Caco-2 (cell line): ENCODE measurements at regions not wholly inside any gene's neighbourhood (a gene's known extent, or its start where the extent isn't known, plus 50 kb on each side); places are given as distances from the start of the nearest gene placed in this dataset.

Experiments used
- BruUV-seq: library from RNA; stranded (reverse); fragments of 400-500 nt; replicated peaks from 2 replicates; lab custom pipeline; 2021; lab: Mats Ljungman, UMichigan
- CTCF ChIA-PET: fragments of 300-600 bp; sonication (Branson Sonifier 250); formaldehyde crosslinking; loops from one replicate; lab custom pipeline; 2022; ENCODE audit warnings: antibody characterized with exemption; lab: Charles Lee
- POLR2A ChIA-PET: fragments of 300-600 bp; sonication (Branson Sonifier 250); formaldehyde crosslinking; loops from one replicate; lab custom pipeline; 2022; ENCODE audit warnings: antibody characterized with exemption; lab: Charles Lee
- DNase-seq, 2 experiments: peaks; one replicate each; pipeline versions ENCODE4 v3.0.0 to v3.0.0-alpha.2; 2020 to 2022
- H3K27me3 ChIP-seq: replicated peaks from 2 replicates; pipeline ENCODE4 v1.6.0; 2011; ENCODE audit warnings: low read length; ENCODE audit not compliant: control insufficient read depth, insufficient read depth
- H3K36me3 ChIP-seq: 2 replicates; pipeline ENCODE4 v1.5.1; 2011; ENCODE audit warnings: low read length; ENCODE audit not compliant: control insufficient read depth, insufficient read depth
- H3K4me1 ChIP-seq: fragments of 250-450 bp; sonication (Bioruptor Pico); 2 replicates; pipeline ENCODE4 v1.5.1; 2020; ENCODE audit warnings: mild to moderate bottlenecking
- H3K4me3 ChIP-seq: 2 replicates; pipeline ENCODE4 v1.5.1; 2011; ENCODE audit warnings: low read depth, mild to moderate bottlenecking, control low read depth, low read length
- H3K9me3 ChIP-seq: fragments of 250-450 bp; sonication (Bioruptor Pico); 2 replicates; pipeline ENCODE4 v1.5.1; 2020; ENCODE audit warnings: mild to moderate bottlenecking, moderate library complexity
- H3K27ac Mint-ChIP-seq: one replicate; pipeline ENCODE4 v1.8.0; 2022; ENCODE audit warnings: mixed read lengths; ENCODE audit not compliant: unreplicated experiment
- H3K27me3 Mint-ChIP-seq: one replicate; pipeline ENCODE4 v1.8.0; 2022; ENCODE audit warnings: mixed read lengths; ENCODE audit not compliant: insufficient read depth, unreplicated experiment
- H3K36me3 Mint-ChIP-seq: one replicate; pipeline ENCODE4 v1.8.0; 2022; ENCODE audit warnings: mild to moderate bottlenecking, mixed read lengths; ENCODE audit not compliant: insufficient read depth, unreplicated experiment
- H3K4me1 Mint-ChIP-seq: one replicate; pipeline ENCODE4 v1.8.0; 2022; ENCODE audit warnings: low read depth, mixed read lengths; ENCODE audit not compliant: unreplicated experiment
- H3K4me3 Mint-ChIP-seq: one replicate; pipeline ENCODE4 v1.8.0; 2022; ENCODE audit warnings: mild to moderate bottlenecking, moderate library complexity, mixed read lengths; ENCODE audit not compliant: unreplicated experiment
- H3K9me3 Mint-ChIP-seq: one replicate; pipeline ENCODE4 v1.8.0; 2022; ENCODE audit warnings: mixed read lengths; ENCODE audit not compliant: unreplicated experiment
- CTCF ChIP-seq, 2 experiments: fragments of 200-600 bp in 1 of 2; IDR thresholded peaks; 1 replicate in 1 of 2; 2 replicates in 1 of 2; pipeline versions ENCODE4 v1.5.1 to v1.8.0; 2011 to 2022; ENCODE audit warnings: antibody characterized with exemption in 1 of 2, control low read depth in 1 of 2, inconsistent platforms in 1 of 2, low read depth in 1 of 2, low read length in 1 of 2, mild to moderate bottlenecking in 1 of 2, moderate library complexity in 1 of 2; ENCODE audit not compliant: insufficient read depth in 1 of 2, severe bottlenecking in 1 of 2, unreplicated experiment in 1 of 2
- intact Hi-C: fragments of 100-400 bp; cut with micrococcal nuclease; formaldehyde crosslinking; loops from one replicate; pipeline ENCODE4 v1.10.0; 2022; ENCODE audit not compliant: unreplicated experiment

DNA sequence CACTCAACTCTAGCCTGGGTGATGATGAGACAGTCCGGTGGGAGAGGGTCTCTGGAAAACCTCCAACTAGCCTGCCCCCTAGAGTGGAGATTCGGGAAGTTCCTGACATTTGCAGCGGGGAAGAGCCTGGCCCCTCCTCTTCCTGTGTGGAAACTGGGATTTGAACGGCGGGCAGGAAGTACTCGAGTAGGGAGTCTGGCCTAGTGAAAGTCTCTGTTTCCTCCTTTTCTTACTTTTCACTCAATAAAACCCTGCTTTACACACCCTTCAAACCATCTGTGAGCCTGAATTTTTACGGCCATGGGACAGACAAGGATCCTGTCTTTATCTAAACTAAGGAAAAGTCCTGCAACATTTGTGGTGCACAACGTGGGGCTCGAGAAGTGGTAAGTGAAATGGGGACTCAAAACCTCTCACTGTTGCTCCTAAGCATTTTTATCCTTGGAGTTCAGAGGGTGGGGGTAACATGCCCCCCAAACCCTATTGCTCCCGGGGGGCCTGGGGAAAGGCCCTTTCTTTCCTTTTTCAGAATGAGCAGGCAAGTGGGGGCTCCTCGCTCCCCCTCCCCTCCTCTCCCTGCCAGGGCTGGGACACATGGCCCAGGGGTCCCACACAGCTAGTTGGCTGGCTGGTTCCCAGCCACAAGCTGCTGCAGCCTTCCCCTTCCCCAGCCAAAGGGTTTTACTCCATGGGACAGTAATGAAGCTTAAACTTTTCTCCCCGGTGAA, 224.7 kb upstream of the GBE1 start:
- BruUV-seq: no TSS peak
- Histone ChIP-seq H3K9me3 (no peaks in the 10 kb centered on the region), H3K36me3 (no peaks in the 10 kb centered on the region), H3K4me1 (no peaks in the 10 kb centered on the region), H3K27me3 (no peaks in the 10 kb centered on the region), H3K4me3 (no peak overlapping the region)
- Mint-ChIP-seq H3K9me3 (no peaks in the 10 kb centered on the region), H3K27me3 (peaks cover under 1% of the 10 kb centered on the region), H3K36me3 (no peaks in the 10 kb centered on the region), H3K4me3 (no peak overlapping the region), H3K4me1 (no peaks in the 10 kb centered on the region), H3K27ac (no peak overlapping the region)
- ChIA-PET POLR2A (no interaction called here), CTCF (no interaction called here)
- TF ChIP-seq CTCF (IDR thresholded peaks at IDR 0.05; ENCODE audit: insufficient read depth in 1 of 2, low read depth in 1 of 2, low read length in 1 of 2, severe bottlenecking in 1 of 2, unreplicated experiment in 1 of 2): no peak
- intact Hi-C loops: no loop called here
- no peak for DNase-seq

GRCh38 chr3:81983382-81983781, 221.9 kb upstream of the GBE1 start:
- Histone ChIP-seq H3K36me3 (no peaks in the 10 kb centered on the region), H3K27me3 (no peaks in the 10 kb centered on the region), H3K9me3 (no peaks in the 10 kb centered on the region), H3K4me3 (no peak overlapping the region), H3K4me1 (no peaks in the 10 kb centered on the region)
- Mint-ChIP-seq H3K9me3 (no peaks in the 10 kb centered on the region), H3K4me1 (no peaks in the 10 kb centered on the region), H3K27me3 (peaks cover 2% of the 10 kb centered on the region), H3K27ac (no peak overlapping the region), H3K4me3 (no peak overlapping the region), H3K36me3 (no peaks in the 10 kb centered on the region)
- no peak for DNase-seq
- intact Hi-C loops: no loop called here
- BruUV-seq: no TSS peak
- ChIA-PET POLR2A (no interaction called here), CTCF (no interaction called here)
- TF ChIP-seq CTCF (IDR thresholded peaks at IDR 0.05; ENCODE audit: insufficient read depth in 1 of 2, low read depth in 1 of 2, low read length in 1 of 2, severe bottlenecking in 1 of 2, unreplicated experiment in 1 of 2): no peak

- no TSS peak for BruUV-seq
- peaks cover 4% of the 10 kb centered on the region for H3K27me3 Mint-ChIP-seq
- H3K4me3 ChIP-seq: no peak overlapping the region
- TF ChIP-seq CTCF (IDR thresholded peaks at IDR 0.05; ENCODE audit: insufficient read depth in 1 of 2, low read depth in 1 of 2, low read length in 1 of 2, severe bottlenecking in 1 of 2, unreplicated experiment in 1 of 2): no peak
- H3K36me3 ChIP-seq: no peaks in the 10 kb centered on the region
- H3K4me1 ChIP-seq: no peaks in the 10 kb centered on the region
- no peak overlapping the region for H3K4me3 Mint-ChIP-seq
- ChIA-PET POLR2A (no interaction called here), CTCF (no interaction called here)
- H3K36me3 Mint-ChIP-seq: no peaks in the 10 kb centered on the region
- no peak for DNase-seq
- H3K9me3 Mint-ChIP-seq: no peaks in the 10 kb centered on the region
- no peak overlapping the region for H3K27ac Mint-ChIP-seq
- intact Hi-C loops: no loop called here
- no peaks in the 10 kb centered on the region for H3K9me3 ChIP-seq
- no peaks in the 10 kb centered on the region for H3K4me1 Mint-ChIP-seq
- no peaks in the 10 kb centered on the region for H3K27me3 ChIP-seq
These were observed 219.4 kb upstream of the GBE1 start for GRCh38 chr3:81980596-81981494.
